Endothelial cell of umbilical vein (primary cell): ENCODE measurements at regions not wholly inside any gene's neighbourhood (a gene's known extent, or its start where the extent isn't known, plus 50 kb on each side); places are given as distances from the start of the nearest gene placed in this dataset.

Experiments
- BruUV-seq: library from RNA; stranded (reverse); fragments of 400-500 nt; replicated peaks from 2 replicates; lab custom pipeline; 2021; lab: Mats Ljungman, UMichigan
- CTCF ChIA-PET: fragments of 300-600, 350-600 bp; sonication (Branson Sonifier 250); formaldehyde crosslinking; loops from one replicate; lab custom pipeline; 2021; ENCODE audit warnings: antibody characterized with exemption, inconsistent platforms; lab: Charles Lee
- POLR2A ChIA-PET: fragments of 300-600, 350-600 bp; sonication (Branson Sonifier 250); formaldehyde crosslinking; loops from one replicate; lab custom pipeline; 2021; ENCODE audit warnings: antibody characterized with exemption, inconsistent platforms; lab: Charles Lee
- DNase-seq: peaks from one replicate; pipeline ENCODE4 v3.0.0-alpha.2; 2011; ENCODE audit warnings: low read depth, low spot score
- FAIRE-seq: peaks from 2 replicates; lab custom pipeline; 2011; peaks lifted over from hg19 to GRCh38; lab: Jason Lieb, UNC
- H2AFZ ChIP-seq: 2 replicates; pipeline ENCODE4 v1.6.0; 2012; ENCODE audit warnings: low read depth, low read length, control low read depth, inconsistent platforms
- H3K27ac ChIP-seq: 2 replicates; pipeline ENCODE4 v1.5.1; 2011; ENCODE audit warnings: low read depth, mild to moderate bottlenecking, control low read depth, low read length, moderate library complexity; ENCODE audit not compliant: insufficient read depth
- H3K27me3 ChIP-seq, 2 experiments: 2 replicates each; pipeline versions ENCODE4 v1.6.0 to v1.6.1; 2011; ENCODE audit warnings: low read length in 2 of 2, mixed read lengths in 1 of 2; ENCODE audit not compliant: control insufficient read depth in 2 of 2, insufficient read depth in 2 of 2
- H3K36me3 ChIP-seq, 2 experiments: 2 replicates in 1 of 2; 3 replicates in 1 of 2; pipeline ENCODE4 v1.5.1; 2011; ENCODE audit warnings: low read length in 2 of 2, mild to moderate bottlenecking in 1 of 2, moderate library complexity in 1 of 2; ENCODE audit not compliant: control insufficient read depth in 2 of 2, insufficient read depth in 2 of 2; ENCODE audit errors: extremely low read depth in 1 of 2
- H3K4me1 ChIP-seq: 3 replicates; pipeline ENCODE4 v1.5.1; 2011; ENCODE audit warnings: mild to moderate bottlenecking, low read length; ENCODE audit not compliant: control insufficient read depth, insufficient read depth; ENCODE audit errors: extremely low read depth
- H3K4me2 ChIP-seq: 2 replicates; pipeline ENCODE4 v1.6.1; 2011; ENCODE audit warnings: low read length, control low read depth, mixed read lengths; ENCODE audit not compliant: insufficient read depth
- H3K4me3 ChIP-seq, 3 experiments: fragments of 200-600 bp in 1 of 3; sonication (generic), shearing (Covaris generic) in 1 of 3; replicated peaks in 1 of 3; 2 replicates each; pipeline ENCODE4 v1.5.1; 2011 to 2016; ENCODE audit warnings: control low read depth in 3 of 3, low read length in 3 of 3, mild to moderate bottlenecking in 2 of 3, inconsistent platforms in 1 of 3, low read depth in 1 of 3, moderate library complexity in 1 of 3; ENCODE audit not compliant: insufficient read depth in 1 of 3
- H3K79me2 ChIP-seq: 2 replicates; pipeline ENCODE4 v1.6.0; 2012; ENCODE audit warnings: low read length, inconsistent platforms; ENCODE audit not compliant: control insufficient read depth, insufficient read depth
- H3K9ac ChIP-seq: replicated peaks from 2 replicates; pipeline ENCODE3; 2011; ENCODE audit warnings: low read length, control low read depth; ENCODE audit not compliant: insufficient read depth; ENCODE audit errors: extremely low read depth
- H3K9me1 ChIP-seq: replicated peaks from 3 replicates; pipeline ENCODE4 v1.6.0; 2011; ENCODE audit warnings: mild to moderate bottlenecking, low read length; ENCODE audit not compliant: control insufficient read depth, insufficient read depth; ENCODE audit errors: extremely low read depth
- H3K9me3 ChIP-seq: replicated peaks from 2 replicates; pipeline ENCODE4 v1.5.1; 2012; ENCODE audit warnings: low read length, inconsistent platforms; ENCODE audit not compliant: control insufficient read depth, insufficient read depth
- H4K20me1 ChIP-seq: replicated peaks from 2 replicates; pipeline ENCODE3; 2011; ENCODE audit warnings: mild to moderate bottlenecking, low read length; ENCODE audit not compliant: control insufficient read depth, insufficient read depth; ENCODE audit errors: extremely low read depth
- EZH2 ChIP-seq: IDR thresholded peaks from 2 replicates; pipeline ENCODE4 v1.6.1; 2012; ENCODE audit warnings: borderline replicate concordance, low read depth, mild to moderate bottlenecking, moderate library complexity, low read length, inconsistent platforms; ENCODE audit not compliant: severe bottlenecking
- FOS ChIP-seq: IDR thresholded peaks from 2 replicates; pipeline ENCODE4 v1.6.1; 2011; ENCODE audit warnings: mild to moderate bottlenecking, low read length, moderate library complexity, borderline replicate concordance; ENCODE audit not compliant: insufficient read depth
- GATA2 ChIP-seq: IDR thresholded peaks from 2 replicates; pipeline ENCODE4 v1.7.0; 2011; ENCODE audit warnings: low read depth, mild to moderate bottlenecking, moderate library complexity, mixed read lengths, low read length; ENCODE audit not compliant: insufficient read length, insufficient read depth
- JUN ChIP-seq: IDR thresholded peaks from 2 replicates; pipeline ENCODE4 v1.6.1; 2011; ENCODE audit warnings: borderline replicate concordance, low read depth; ENCODE audit not compliant: insufficient read length, insufficient read depth
- POLR2A ChIP-seq: IDR thresholded peaks from 2 replicates; pipeline ENCODE4 v1.6.1; 2012; ENCODE audit warnings: low read depth, mild to moderate bottlenecking, control low read depth, low read length
- dilution Hi-C: fragments of 300-500 bp; cut with MboI; formaldehyde crosslinking; loops from one replicate; pipeline ENCODE4 v1.15.0; 2019; ENCODE audit warnings: low sequenced_read_pairs; ENCODE audit not compliant: extremely low pct_ligation_motif_present
- intact Hi-C: fragments of 100-400 bp; cut with micrococcal nuclease; formaldehyde crosslinking; loops from one replicate; pipeline ENCODE4 v1.10.0; 2022
- TF ChIP-seq, protein P1 (sequence below): IDR thresholded peaks from 2 replicates; pipeline ENCODE4 v1.6.1; 2011; ENCODE audit not compliant: insufficient read depth, insufficient read length
- TF ChIP-seq, protein P2 (sequence below), 2 donors: IDR thresholded peaks; 1 replicate in 1 of 2; 2 replicates in 1 of 2; pipeline ENCODE4 v1.5.1; 2011; ENCODE audit warnings: low read length in 2 of 2, mild to moderate bottlenecking in 2 of 2, moderate library complexity in 2 of 2, control low read depth in 1 of 2, inconsistent platforms in 1 of 2, low read depth in 1 of 2; ENCODE audit not compliant: insufficient read depth in 1 of 2; ENCODE audit errors: extremely low read depth in 1 of 2

DNA sequence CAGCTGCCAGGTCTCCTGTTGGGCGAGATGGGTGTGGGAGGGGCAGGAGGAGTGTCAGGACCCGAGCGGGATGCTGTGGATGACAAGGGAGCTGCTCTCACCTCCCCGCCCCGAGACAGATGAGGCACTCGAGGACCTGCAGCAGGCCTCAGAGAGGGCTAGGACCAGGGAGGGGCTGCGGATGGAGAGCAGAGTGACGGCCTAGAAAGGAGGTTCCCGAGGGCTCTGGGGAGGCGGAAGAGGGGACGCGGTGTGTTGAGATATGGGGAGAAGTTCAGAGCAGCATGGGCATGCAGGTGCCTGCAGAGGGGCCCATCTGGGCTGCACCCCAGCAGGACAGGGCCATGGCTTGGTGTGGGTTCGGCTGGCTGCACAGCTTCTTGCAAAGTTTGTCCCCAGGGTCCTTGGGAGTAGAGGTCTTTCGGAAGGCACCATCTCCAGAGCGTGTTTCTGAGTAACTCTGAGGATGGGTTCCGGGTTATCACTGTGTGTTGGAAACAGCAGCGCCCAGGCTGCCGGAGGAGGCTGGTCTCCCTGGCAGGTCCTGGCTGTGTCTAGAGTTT is 104.6 kb downstream of the PAX1 start:
- dilution Hi-C loops, result no loop called here
- FAIRE-seq (no peak), DNase-seq (no peak)
- Histone ChIP-seq H3K27ac (no peak overlapping the region), H3K9me1 (no peaks in the 10 kb centered on the region), H3K79me2 (no peaks in the 10 kb centered on the region), H3K27me3 (no peaks in the 10 kb centered on the region), H3K36me3 (no peaks in the 10 kb centered on the region), H3K4me3 (no peak overlapping the region), H3K4me1 (no peaks in the 10 kb centered on the region), H4K20me1 (no peaks in the 10 kb centered on the region), H3K4me2 (no peak overlapping the region), H3K9me3 (peaks cover 3% of the 10 kb centered on the region), H2AFZ (no peak overlapping the region), H3K9ac (no peak overlapping the region)
- ChIA-PET POLR2A (no interaction called here), CTCF (no interaction called here)
- TF ChIP-seq POLR2A (no peak), JUN (no peak), GATA2 (no peak), EZH2 (no peak), FOS (no peak)
- TF ChIP-seq, protein P1, sequence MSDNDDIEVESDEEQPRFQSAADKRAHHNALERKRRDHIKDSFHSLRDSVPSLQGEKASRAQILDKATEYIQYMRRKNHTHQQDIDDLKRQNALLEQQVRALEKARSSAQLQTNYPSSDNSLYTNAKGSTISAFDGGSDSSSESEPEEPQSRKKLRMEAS, result no peak
- no TSS peak for BruUV-seq
- intact Hi-C loops, result loop anchor here (5.0 kb wide), 1 partner anchor 502 kb away; no protein-coding TSS in a partner anchor

DNA sequence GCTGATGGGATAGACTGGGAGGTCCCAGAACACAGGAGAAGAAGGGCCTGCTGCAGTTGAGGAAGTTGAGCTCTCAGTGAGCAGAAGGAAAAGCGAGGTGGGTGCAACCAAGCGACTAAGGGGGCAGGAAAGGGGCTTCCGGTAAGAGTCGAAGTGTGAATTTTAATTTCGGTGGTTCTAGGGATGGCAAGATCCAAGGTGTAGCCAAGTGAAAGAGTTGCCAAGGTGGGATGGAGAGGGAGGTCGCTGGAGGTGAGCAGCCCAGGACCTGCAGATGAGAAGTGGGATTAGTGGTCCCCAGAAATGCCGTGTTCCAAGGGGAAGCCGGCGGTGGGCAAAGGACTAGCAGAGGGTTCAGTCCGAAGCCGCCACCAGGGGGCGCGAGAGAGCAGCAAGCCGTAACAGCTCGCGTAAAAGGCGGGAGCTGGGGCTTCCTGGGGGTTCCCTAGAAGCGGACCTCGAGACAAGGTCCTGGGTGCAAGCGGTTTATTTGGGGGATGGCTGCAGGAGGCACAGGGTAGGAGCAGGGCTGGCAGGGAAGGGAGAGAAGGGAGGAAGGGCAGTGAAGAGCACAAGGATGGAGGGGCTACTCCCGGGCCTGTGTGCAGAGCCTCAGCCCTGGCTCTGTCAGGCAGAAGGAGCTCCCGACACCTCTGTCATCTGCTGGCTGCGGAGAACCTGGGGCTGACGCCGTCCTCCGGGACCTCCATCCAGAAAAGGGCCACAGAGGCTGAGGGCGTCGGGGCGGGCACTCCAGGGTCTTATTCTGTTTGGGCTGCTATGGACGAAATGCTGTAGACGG is 103.6 kb downstream of the PAX1 start:
- H3K9me1 ChIP-seq, result no peaks in the 10 kb centered on the region
- no peak overlapping the region for H3K9ac ChIP-seq
- FAIRE-seq (no peak), DNase-seq (no peak)
- H3K9me3 ChIP-seq, result peaks cover 3% of the 10 kb centered on the region
- H2AFZ ChIP-seq, result no peak overlapping the region
- dilution Hi-C loops (no loop called here), intact Hi-C loops (loop anchor here (5.0 kb wide), 1 partner anchor 503 kb away; no protein-coding TSS in a partner anchor)
- H3K4me1 ChIP-seq, result no peaks in the 10 kb centered on the region
- no peaks in the 10 kb centered on the region for H3K27me3 ChIP-seq
- H4K20me1 ChIP-seq, result no peaks in the 10 kb centered on the region
- no peak overlapping the region for H3K4me2 ChIP-seq
- no peaks in the 10 kb centered on the region for H3K79me2 ChIP-seq
- no peak overlapping the region for H3K4me3 ChIP-seq
- ChIA-PET CTCF (no interaction called here), POLR2A (no interaction called here)
- no peak overlapping the region for H3K27ac ChIP-seq
- TF ChIP-seq, protein P1, result no peak
- TF ChIP-seq, protein P2, sequence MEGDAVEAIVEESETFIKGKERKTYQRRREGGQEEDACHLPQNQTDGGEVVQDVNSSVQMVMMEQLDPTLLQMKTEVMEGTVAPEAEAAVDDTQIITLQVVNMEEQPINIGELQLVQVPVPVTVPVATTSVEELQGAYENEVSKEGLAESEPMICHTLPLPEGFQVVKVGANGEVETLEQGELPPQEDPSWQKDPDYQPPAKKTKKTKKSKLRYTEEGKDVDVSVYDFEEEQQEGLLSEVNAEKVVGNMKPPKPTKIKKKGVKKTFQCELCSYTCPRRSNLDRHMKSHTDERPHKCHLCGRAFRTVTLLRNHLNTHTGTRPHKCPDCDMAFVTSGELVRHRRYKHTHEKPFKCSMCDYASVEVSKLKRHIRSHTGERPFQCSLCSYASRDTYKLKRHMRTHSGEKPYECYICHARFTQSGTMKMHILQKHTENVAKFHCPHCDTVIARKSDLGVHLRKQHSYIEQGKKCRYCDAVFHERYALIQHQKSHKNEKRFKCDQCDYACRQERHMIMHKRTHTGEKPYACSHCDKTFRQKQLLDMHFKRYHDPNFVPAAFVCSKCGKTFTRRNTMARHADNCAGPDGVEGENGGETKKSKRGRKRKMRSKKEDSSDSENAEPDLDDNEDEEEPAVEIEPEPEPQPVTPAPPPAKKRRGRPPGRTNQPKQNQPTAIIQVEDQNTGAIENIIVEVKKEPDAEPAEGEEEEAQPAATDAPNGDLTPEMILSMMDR (IDR thresholded peaks at IDR 0.05; ENCODE audit: extremely low read depth in 1 of 2, insufficient read depth in 1 of 2, low read depth in 1 of 2, low read length in 2 of 2), result peak; percentile 22 to 41
- BruUV-seq, result no TSS peak
- no peaks in the 10 kb centered on the region for H3K36me3 ChIP-seq
